Neural progenitor cell (in vitro differentiated cells): ENCODE measurements at regions not wholly inside any gene's neighbourhood (a gene's known extent, or its start where the extent isn't known, plus 50 kb on each side); places are given as distances from the start of the nearest gene placed in this dataset.

ENCODE experiments used
- DNase-seq: peaks from one replicate; pipeline ENCODE4 v3.0.0-alpha.2; 2016; ENCODE audit warnings: low spot score
- H2AFZ ChIP-seq: fragments of 200-600 bp; sonication (generic); replicated peaks from 2 replicates; pipeline ENCODE4 v1.6.1; 2016; ENCODE audit warnings: antibody characterized with exemption
- H3F3A ChIP-seq: fragments of 200-600 bp; sonication (generic); 2 replicates; pipeline ENCODE4 v1.6.1; 2016; ENCODE audit warnings: antibody characterized with exemption, low read depth
- H3K27ac ChIP-seq: fragments of 200-600 bp; sonication (generic); 2 replicates; pipeline ENCODE4 v1.5.1; 2016; ENCODE audit warnings: mild to moderate bottlenecking
- H3K27me3 ChIP-seq: fragments of 200-600 bp; sonication (generic); 2 replicates; pipeline ENCODE4 v1.6.1; 2016; ENCODE audit warnings: mild to moderate bottlenecking, moderate library complexity
- H3K36me3 ChIP-seq: fragments of 200-600 bp; sonication (generic); 2 replicates; pipeline ENCODE4 v1.5.1; 2016
- H3K4me1 ChIP-seq: fragments of 200-600 bp; sonication (generic); 2 replicates; pipeline ENCODE4 v1.6.1; 2016; ENCODE audit warnings: mixed run types
- H3K4me2 ChIP-seq: fragments of 200-600 bp; sonication (generic); 2 replicates; pipeline ENCODE4 v1.6.1; 2016
- H3K4me3 ChIP-seq: fragments of 200-600 bp; sonication (generic); 2 replicates; pipeline ENCODE4 v1.5.1; 2016
- H3K79me2 ChIP-seq: fragments of 200-600 bp; sonication (generic); 2 replicates; pipeline ENCODE4 v1.6.1; 2016; ENCODE audit warnings: low read depth
- H3K9ac ChIP-seq: fragments of 200-600 bp; sonication (generic); 2 replicates; pipeline ENCODE4 v1.6.1; 2016
- H3K9me3 ChIP-seq: fragments of 200-600 bp; sonication (generic); 2 replicates; pipeline ENCODE4 v1.5.1; 2016; ENCODE audit warnings: low read depth
- H4K20me1 ChIP-seq: fragments of 200-600 bp; sonication (generic); 2 replicates; pipeline ENCODE4 v1.6.1; 2016; ENCODE audit warnings: low read depth
- H3K27ac Mint-ChIP-seq: 3 replicates; pipeline ENCODE4 v1.8.0; 2021; ENCODE audit warnings: mixed read lengths
- H3K27me3 Mint-ChIP-seq: 2 replicates; pipeline ENCODE4 v1.8.0; 2022; ENCODE audit warnings: low read depth, mild to moderate bottlenecking, inconsistent platforms, moderate library complexity, mixed read lengths; ENCODE audit not compliant: insufficient read depth
- H3K36me3 Mint-ChIP-seq: 3 replicates; pipeline ENCODE4 v1.8.0; 2021; ENCODE audit warnings: mixed read lengths
- H3K4me1 Mint-ChIP-seq: 3 replicates; pipeline ENCODE4 v1.8.0; 2021; ENCODE audit warnings: mixed read lengths
- H3K4me3 Mint-ChIP-seq: 3 replicates; pipeline ENCODE4 v1.8.0; 2021; ENCODE audit warnings: mild to moderate bottlenecking, moderate library complexity, mixed read lengths
- H3K9me3 Mint-ChIP-seq: 3 replicates; pipeline ENCODE4 v1.8.0; 2020; ENCODE audit warnings: mixed read lengths
- CTCF ChIP-seq: fragments of 200-600 bp; sonication (generic); IDR thresholded peaks from 2 replicates; pipeline ENCODE4 v1.5.1; 2017; ENCODE audit warnings: antibody characterized with exemption, mild to moderate bottlenecking
- EZH2 ChIP-seq: fragments of 200-600 bp; sonication (generic); IDR thresholded peaks from 2 replicates; pipeline ENCODE4 v1.6.1; 2017; ENCODE audit warnings: antibody characterized with exemption, mild to moderate bottlenecking, moderate library complexity
- EZH2phosphoT487 ChIP-seq: fragments of 200-600 bp; sonication (generic); IDR thresholded peaks from 2 replicates; pipeline ENCODE4 v1.6.1; 2017; ENCODE audit warnings: antibody characterized with exemption

GRCh38 chr10:121043124-121043849 lies 192.1 kb downstream of the WDR11 start:
- Histone ChIP-seq H3K79me2 (no peaks in the 10 kb centered on the region), H3F3A (no peaks in the 10 kb centered on the region), H3K27me3 (no peaks in the 10 kb centered on the region), H3K27ac (no peak overlapping the region), H2AFZ (no peak overlapping the region), H3K9me3 (no peaks in the 10 kb centered on the region), H3K4me2 (no peak overlapping the region), H3K4me1 (no peaks in the 10 kb centered on the region), H3K36me3 (no peaks in the 10 kb centered on the region), H4K20me1 (no peaks in the 10 kb centered on the region), H3K4me3 (no peak overlapping the region), H3K9ac (no peak overlapping the region)
- TF ChIP-seq EZH2phosphoT487 (no peak), CTCF (no peak), EZH2 (no peak)
- Mint-ChIP-seq H3K27ac (no peak overlapping the region), H3K4me1 (peaks cover 5% of the 10 kb centered on the region), H3K27me3 (no peaks in the 10 kb centered on the region), H3K9me3 (no peaks in the 10 kb centered on the region), H3K36me3 (no peaks in the 10 kb centered on the region), H3K4me3 (no peak overlapping the region)
- DNase-seq, result no peak

GRCh38 chr10:121048749-121049148 lies 197.6 kb downstream of the WDR11 start:
- no peak overlapping the region for H3K4me3 ChIP-seq
- H3K4me1 ChIP-seq, result no peaks in the 10 kb centered on the region
- H3K9ac ChIP-seq, result no peak overlapping the region
- no peak for DNase-seq
- H3K27me3 ChIP-seq, result no peaks in the 10 kb centered on the region
- H4K20me1 ChIP-seq, result no peaks in the 10 kb centered on the region
- Mint-ChIP-seq H3K4me1 (no peaks in the 10 kb centered on the region), H3K27me3 (no peaks in the 10 kb centered on the region), H3K9me3 (no peaks in the 10 kb centered on the region), H3K4me3 (no peak overlapping the region), H3K36me3 (no peaks in the 10 kb centered on the region), H3K27ac (no peak overlapping the region)
- no peaks in the 10 kb centered on the region for H3K36me3 ChIP-seq
- no peak for TF ChIP-seq CTCF
- no peak for TF ChIP-seq EZH2phosphoT487
- no peak for TF ChIP-seq EZH2
- H3F3A ChIP-seq, result no peaks in the 10 kb centered on the region
- H2AFZ ChIP-seq, result no peak overlapping the region
- no peaks in the 10 kb centered on the region for H3K9me3 ChIP-seq
- no peak overlapping the region for H3K4me2 ChIP-seq
- no peak overlapping the region for H3K27ac ChIP-seq
- H3K79me2 ChIP-seq, result no peaks in the 10 kb centered on the region

DNA sequence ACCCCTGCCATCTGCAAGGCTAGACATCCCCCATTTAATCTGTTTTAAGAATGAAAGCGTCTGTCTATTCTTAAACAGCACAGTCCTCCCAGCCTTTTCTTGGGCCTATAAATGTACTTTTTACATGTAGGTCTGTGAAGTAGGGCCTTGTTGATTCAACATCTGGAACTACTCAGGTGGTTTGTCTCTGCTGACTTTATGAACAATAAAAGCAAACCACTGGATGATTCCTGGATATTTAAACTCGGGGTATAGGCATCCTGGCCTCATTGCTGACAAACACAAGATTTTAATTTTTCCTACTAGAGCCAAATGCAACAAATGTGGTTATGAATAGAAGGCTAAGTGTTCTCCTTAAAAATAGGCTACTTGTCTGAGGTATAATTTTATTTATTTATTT lies 198.3 kb downstream of the WDR11 start:
- Histone ChIP-seq H3K27me3 (no peaks in the 10 kb centered on the region), H3K36me3 (no peaks in the 10 kb centered on the region), H3K27ac (no peak overlapping the region), H3F3A (no peaks in the 10 kb centered on the region), H4K20me1 (no peaks in the 10 kb centered on the region), H3K9me3 (no peaks in the 10 kb centered on the region), H3K79me2 (no peaks in the 10 kb centered on the region), H2AFZ (no peak overlapping the region), H3K4me2 (no peak overlapping the region), H3K4me1 (no peaks in the 10 kb centered on the region), H3K9ac (no peak overlapping the region), H3K4me3 (no peak overlapping the region)
- TF ChIP-seq EZH2phosphoT487 (no peak), EZH2 (no peak), CTCF (no peak)
- H3K4me1 Mint-ChIP-seq, result no peaks in the 10 kb centered on the region
- no peaks in the 10 kb centered on the region for H3K9me3 Mint-ChIP-seq
- H3K36me3 Mint-ChIP-seq, result no peaks in the 10 kb centered on the region
- H3K27me3 Mint-ChIP-seq, result no peaks in the 10 kb centered on the region
- DNase-seq, result no peak
- H3K4me3 Mint-ChIP-seq, result no peak overlapping the region
- H3K27ac Mint-ChIP-seq, result no peak overlapping the region
